AG09309 (cell line): ENCODE measurements at regions not wholly inside any gene's neighbourhood (a gene's known extent, or its start where the extent isn't known, plus 50 kb on each side); places are given as distances from the start of the nearest gene placed in this dataset.

Experiments used
- DNase-seq: peaks from one replicate; pipeline ENCODE4 v3.0.0-alpha.2; 2010; ENCODE audit warnings: low read depth
- H3K4me3 ChIP-seq: 2 replicates; pipeline ENCODE4 v1.5.1; 2011; ENCODE audit warnings: mild to moderate bottlenecking, low read depth, low read length, moderate library complexity; ENCODE audit not compliant: control insufficient read depth
- TF ChIP-seq, protein P1 (sequence below): IDR thresholded peaks from 2 replicates; pipeline ENCODE4 v1.5.1; 2011; ENCODE audit warnings: mild to moderate bottlenecking, low read depth, low read length, inconsistent platforms; ENCODE audit not compliant: insufficient read depth, control insufficient read depth; ENCODE audit errors: missing control alignments

DNA sequence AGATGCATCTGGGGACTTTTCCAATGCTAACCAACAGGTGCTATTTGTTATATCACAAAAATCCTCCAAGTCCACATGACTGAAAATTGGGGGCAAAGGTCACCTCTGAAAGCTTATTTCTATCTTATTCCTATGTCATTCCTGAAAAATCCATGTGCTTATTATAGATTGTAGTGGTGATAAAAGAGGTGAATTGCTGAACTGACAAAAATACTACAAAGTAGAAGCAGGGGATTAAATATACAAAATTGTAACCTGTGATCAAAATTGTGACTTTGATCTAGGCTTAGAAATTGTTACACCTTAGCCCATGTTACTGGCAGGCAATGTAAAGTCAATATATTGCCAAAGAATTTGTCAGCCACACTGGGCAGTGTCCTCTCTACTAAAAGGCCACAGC lies 62.3 kb downstream of the IER5 start:
- TF ChIP-seq, protein P1, sequence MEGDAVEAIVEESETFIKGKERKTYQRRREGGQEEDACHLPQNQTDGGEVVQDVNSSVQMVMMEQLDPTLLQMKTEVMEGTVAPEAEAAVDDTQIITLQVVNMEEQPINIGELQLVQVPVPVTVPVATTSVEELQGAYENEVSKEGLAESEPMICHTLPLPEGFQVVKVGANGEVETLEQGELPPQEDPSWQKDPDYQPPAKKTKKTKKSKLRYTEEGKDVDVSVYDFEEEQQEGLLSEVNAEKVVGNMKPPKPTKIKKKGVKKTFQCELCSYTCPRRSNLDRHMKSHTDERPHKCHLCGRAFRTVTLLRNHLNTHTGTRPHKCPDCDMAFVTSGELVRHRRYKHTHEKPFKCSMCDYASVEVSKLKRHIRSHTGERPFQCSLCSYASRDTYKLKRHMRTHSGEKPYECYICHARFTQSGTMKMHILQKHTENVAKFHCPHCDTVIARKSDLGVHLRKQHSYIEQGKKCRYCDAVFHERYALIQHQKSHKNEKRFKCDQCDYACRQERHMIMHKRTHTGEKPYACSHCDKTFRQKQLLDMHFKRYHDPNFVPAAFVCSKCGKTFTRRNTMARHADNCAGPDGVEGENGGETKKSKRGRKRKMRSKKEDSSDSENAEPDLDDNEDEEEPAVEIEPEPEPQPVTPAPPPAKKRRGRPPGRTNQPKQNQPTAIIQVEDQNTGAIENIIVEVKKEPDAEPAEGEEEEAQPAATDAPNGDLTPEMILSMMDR: no peak
- DNase-seq: no peak
- no peak overlapping the region for H3K4me3 ChIP-seq

DNA sequence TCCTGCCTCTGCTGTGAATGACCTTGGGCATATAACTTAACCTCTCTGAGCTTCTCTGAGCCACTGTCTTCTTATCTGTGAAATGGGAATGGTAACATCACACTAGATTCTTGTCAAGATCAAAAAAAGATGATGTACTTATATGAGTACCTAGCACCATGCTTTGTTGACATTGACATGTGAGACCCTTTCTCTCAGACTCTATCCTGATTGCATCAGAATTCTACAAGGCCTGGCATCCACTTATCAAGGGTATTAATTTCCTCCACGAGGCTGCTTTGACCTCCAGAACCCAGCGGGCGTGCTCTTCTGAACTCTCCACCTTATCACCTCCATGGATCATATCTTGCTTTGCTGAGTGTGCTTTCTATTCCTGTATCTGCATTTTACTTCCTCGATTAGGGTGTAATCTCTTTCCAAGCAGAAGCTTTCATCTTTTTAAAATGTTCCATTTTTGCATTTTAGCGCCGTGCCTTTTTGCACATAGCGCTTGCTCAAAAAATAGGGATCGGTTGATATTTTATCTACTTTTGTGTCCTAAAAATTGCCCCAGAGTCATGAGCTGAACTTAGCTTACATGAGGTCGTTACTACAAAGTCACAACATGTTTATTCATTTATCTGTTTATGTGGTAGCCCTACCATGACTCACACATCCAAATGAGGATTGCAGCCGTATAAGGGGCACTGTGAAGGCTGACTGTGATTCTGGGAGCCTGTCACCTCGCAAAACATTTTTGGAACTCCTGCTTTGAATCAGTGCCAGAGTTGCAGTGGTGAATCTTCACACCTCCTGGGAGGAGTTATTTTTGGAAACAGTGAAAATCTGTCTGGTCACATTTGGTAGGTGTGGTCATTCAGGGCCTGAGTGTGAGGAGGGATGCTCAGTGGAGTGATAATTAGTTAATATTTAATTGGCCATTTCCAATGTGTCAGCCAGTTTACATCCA lies 63.2 kb downstream of the IER5 start:
- no peak overlapping the region for H3K4me3 ChIP-seq
- TF ChIP-seq, protein P1: no peak
- DNase-seq: no peak

DNA sequence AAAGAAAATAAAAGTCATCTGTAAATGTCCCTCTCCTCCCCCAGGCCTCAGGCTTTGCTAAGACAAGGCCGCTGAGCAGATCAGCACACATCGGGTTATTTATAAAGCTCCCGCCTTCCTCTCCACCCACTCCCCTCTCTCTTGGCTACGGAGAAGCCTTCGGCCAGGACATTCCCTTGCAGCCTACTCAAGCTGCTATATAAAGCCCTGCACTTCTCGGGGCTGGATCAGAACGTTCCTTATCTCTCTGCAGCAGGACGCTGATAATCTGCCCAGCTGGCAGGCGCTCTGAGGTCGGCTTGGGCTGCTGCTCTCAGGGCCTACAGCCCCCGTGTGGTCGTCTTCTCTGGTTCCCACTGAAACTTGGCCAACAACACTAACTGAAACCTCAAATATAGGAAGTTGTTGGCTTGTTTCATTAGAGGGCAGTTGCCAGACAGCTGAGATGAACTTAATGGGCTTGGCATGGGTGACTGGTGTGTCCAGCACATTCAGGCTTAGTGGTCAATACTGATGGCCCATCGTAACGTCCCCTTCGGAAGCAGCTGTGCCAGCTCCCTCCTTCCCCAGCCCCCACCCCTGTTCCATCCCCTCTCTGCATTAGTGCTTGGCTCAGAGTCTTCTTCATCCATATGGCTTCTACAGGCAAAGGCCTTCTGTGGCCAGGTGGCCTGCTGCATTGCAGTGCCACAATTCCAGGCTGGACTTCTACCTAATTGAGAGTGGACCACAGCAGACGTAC lies 64.6 kb downstream of the IER5 start:
- TF ChIP-seq, protein P1: peak; percentile 40
- DNase-seq: no peak
- H3K4me3 ChIP-seq: no peak overlapping the region

DNA sequence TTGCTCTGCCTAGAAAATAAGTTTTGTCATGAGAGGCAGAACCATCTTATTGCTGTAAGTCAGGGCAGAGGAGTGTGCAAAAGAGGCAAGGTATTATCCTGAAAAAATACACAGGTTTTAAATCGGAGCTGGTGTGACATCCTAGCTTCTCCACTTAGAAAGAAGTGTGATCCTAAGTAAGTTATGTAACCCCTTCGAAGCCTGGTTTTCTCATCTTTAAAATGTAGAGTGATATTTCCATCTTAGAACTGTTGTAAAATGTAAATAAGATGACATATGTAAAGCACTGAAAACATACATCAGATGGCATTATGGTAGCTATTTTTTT lies 65.1 kb downstream of the IER5 start:
- H3K4me3 ChIP-seq: no peak overlapping the region
- TF ChIP-seq, protein P1: no peak
- DNase-seq: no peak

DNA sequence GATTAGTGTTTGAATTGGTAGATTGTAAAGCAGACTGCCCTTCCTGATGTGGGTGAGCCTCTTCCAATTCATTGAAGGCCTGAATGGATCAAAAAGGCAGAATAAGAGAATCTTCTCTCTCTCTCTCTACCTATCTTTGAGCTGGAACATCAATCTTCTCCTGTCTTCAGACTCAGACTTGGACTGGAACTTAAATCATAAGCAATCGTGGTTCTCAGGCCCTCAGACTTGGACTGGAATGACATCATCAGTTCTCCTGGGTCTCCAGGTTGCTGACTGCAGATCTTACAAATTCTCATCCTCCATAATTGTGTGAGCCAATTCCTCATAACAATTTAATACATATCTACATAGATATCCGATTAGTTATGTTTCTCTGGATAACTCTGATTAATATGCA lies 66.8 kb downstream of the IER5 start:
- TF ChIP-seq, protein P1: no peak

DNA sequence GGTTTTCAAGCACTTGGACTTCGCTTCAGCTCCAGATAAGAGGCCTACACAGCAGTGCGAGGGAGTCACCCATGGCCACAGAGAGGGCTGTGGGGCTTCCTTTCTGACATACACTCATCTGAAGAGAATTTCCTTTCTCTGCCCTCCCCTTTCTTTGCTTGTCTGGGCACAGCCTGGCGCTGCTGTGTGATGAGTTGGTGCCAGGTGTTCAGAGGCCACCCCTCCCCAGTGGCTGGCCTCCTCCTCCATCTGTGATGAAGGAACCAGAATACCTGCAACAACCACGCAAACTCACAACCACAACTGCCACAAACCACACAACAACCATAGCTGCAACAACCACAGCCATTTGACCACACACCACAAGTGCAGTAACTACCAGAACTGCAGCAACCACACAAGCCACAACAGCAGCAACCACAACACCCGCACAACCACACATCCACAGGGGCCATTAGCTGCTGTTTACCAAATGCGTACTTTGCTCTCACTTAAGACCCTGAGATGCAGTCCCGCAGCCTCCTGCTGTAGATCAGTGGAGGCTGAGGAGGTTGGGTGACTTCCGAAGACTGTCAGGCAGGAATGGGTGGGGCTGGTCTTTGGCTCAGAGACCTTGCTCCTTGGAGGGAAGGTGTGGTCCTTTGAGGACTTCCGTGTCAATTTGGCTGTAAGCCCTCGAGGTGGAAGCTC lies 71.1 kb downstream of the IER5 start:
- TF ChIP-seq, protein P1: no peak

More for the DNA sequence above, 66.8 kb downstream of the IER5 start:
- H3K4me3 ChIP-seq: no peak overlapping the region
- no peak for DNase-seq

More for the DNA sequence above, 71.1 kb downstream of the IER5 start:
- H3K4me3 ChIP-seq: no peak overlapping the region
- no peak for DNase-seq
